HG03469 (cell line): ENCODE measurements at regions not wholly inside any gene's neighbourhood (a gene's known extent, or its start where the extent isn't known, plus 50 kb on each side); places are given as distances from the start of the nearest gene placed in this dataset.
"Not testable (repeated sequence)": the region's sequence is repeated elsewhere in the genome, so short reads cannot be mapped to it uniquely, and the experiment has no call there.

ENCODE experiments used
- ATAC-seq: cut with Tn5 transposase; IDR thresholded peaks from one replicate; pipeline ENCODE4 v1.9.1; 2021; ENCODE audit warnings: mild to moderate bottlenecking, moderate library complexity, moderate number of reproducible peaks; ENCODE audit not compliant: unreplicated experiment

DNA sequence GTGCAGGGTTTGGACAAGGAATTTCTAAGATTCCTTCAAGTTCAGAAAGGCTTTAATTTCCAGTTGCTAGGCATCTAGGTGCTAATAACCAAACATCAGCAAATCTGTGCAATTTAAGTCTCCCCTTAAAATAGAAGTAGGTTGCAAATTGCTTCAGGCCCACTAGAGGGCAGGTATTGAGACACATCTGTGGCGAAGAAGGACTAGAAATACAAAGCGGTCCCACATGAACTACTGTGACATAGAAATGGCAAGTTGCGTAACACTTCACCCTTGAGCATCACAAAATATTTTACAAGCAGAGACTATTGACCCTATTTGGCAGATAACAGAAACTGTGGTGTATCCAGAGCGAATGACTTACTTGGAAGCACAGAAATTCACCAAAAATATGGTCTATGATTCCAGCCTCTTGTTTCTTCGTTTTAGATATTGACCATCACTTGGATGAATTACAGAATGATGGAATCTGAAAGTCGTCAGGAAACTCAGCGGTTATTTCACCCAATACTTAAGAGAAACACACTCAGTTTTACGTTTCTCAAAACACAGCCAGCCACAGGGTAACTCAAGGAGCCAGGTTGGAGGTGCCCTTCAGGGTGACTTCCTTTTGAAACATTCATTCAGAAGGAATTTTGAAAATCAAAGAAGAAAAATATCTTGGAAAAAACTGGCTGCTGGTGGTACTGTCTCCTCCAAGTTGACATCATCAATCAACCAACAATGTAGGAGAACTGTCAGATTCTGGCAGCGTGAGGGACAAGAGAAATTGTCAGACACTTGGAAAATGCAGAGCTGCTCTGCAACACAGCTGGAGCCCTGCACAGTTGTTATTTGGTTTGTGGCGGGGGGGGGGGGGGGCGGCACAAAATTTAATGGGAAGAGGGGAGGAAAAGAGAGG lies 256.3 kb upstream of the MINDY3 start:
- ATAC-seq = no peak

DNA sequence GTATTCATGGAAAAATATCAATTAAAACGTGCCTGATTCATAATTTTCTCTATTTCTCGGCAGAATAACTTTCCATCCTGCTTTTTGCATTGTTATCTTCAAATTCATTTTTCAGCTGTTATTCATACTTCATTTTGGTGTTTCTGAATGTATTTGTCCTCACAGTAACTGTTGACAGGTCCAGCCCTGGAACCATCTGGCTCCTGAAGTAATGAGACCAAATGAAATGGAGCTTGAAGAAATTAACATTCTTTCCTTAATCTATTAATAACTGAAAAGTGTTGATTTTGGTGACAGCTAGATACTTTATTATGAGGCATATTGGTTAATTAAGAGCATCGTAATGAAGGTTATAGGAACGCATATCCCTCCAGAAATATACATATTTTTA lies 257.0 kb upstream of the MINDY3 start:
- ATAC-seq = no peak

- no peak for ATAC-seq
Measured at GRCh38 chr10:16119445-16119844, 259.1 kb upstream of the MINDY3 start.

GRCh38 chr10:16120563-16120962 lies 260.3 kb upstream of the MINDY3 start:
- ATAC-seq = no peak

DNA sequence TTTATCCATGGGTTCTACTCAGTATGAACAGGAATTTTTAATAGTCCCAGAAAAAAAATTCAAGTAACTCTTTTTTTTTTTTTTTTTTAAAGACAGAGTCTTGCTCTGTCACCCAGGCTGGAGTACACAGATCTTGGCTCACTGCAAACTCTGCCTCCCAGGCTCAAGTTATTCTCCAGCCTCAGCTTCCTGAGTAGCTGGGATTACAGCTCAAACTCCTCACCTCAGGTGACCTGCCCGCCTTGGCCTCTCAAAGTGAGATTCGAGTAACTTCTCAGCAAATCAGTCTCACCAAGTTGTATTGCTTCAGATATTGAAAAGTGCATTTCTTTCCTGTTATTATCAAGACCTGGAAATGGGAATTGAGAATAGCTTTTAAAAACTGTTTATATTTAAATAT lies 281.2 kb upstream of the MINDY3 start:
- no peak for ATAC-seq

- ATAC-seq = no peak
Measured at GRCh38 chr10:16146993-16147392, 286.7 kb upstream of the MINDY3 start.

DNA sequence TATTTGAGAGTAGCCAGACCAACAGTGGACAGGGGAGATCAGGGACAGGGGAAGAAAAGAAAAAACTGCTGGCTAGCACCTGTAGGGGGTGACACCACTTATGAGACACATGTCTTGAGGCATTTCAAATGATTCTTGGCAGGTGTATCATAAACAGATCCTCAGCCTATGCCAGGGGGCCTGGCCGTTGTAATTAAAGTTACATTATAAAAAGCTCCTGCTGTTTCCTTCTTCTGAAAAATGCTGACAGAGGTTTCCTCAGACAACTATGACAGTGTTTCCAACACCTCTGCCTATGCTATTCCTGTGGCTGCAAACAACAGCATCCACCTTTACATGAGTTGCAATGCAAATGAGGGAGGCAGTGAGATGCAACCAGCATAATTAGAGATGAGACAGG lies 281.0 kb upstream of the PTER start:
- no peak for ATAC-seq

DNA sequence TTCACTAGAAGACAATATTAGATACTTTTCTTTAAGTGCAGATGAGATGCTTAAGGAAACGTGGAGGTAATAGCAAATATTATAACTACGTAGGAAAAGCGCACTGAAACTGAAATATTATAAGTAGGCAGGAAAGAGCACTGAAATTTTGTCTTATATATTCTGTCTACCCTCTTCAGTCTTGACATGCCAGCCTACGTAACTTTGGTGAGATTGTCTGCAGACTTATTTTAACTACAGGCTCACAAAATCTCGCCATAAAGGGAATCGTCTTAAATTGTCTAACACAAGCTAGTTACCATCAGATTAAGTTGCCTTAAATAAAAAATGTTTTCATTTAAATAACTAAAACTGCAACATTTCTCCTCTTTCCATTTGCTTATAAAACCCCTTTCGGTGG lies 280.1 kb upstream of the PTER start:
- no peak for ATAC-seq

- ATAC-seq = not testable (repeated sequence)
Measured at GRCh38 chr10:16165067-16165466, 271.7 kb upstream of the PTER start.

DNA sequence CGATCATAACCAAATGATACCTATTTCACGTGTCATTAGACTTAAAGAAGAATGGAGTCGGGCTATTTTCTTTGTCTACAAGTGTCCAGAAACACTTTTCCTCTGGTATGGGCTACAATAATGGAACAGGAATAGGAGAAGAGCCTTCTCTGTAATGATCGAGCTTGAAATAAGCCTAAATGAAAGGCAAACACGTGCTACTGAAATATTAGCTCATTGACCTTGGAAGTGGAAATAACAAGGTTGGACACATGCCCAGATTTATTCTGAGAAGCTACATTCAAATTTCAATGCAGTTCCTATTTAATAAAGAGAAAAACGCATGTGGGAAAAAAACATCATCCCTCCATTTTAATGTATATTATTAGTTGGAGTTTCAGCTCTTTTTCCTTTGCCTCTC lies 254.7 kb upstream of the PTER start:
- ATAC-seq = no peak

GRCh38 chr10:16182688-16183087 lies 254.1 kb upstream of the PTER start:
- no peak for ATAC-seq

- ATAC-seq = no peak
Measured at GRCh38 chr10:16184096-16184597, 252.7 kb upstream of the PTER start.

GRCh38 chr10:16184906-16185305 lies 251.9 kb upstream of the PTER start:
- no peak for ATAC-seq

GRCh38 chr10:16186564-16186963 lies 250.2 kb upstream of the PTER start:
- ATAC-seq = no peak

DNA sequence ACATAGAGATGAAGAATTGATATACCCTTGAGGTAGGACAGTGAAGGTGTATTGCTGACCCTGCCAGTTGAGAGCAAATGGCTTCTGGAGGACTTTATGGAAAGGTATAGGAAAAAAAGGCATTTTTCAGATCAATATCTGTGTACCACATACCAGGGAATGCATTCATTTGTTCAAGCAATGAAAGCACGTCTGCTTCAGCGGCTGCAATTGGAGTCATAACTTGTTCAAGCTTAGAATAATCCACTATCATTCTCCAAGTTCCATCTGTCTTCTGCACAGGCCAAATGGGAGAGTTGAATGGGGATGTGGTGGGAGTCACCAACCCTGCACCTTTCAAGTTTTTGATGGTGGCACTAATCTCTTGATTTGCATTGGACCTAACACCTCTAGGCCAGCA lies 249.6 kb upstream of the PTER start:
- no peak for ATAC-seq

- no peak for ATAC-seq
Measured at GRCh38 chr10:16192337-16192736, 244.5 kb upstream of the PTER start.

GRCh38 chr10:16193241-16193640 lies 243.6 kb upstream of the PTER start:
- no peak for ATAC-seq

DNA sequence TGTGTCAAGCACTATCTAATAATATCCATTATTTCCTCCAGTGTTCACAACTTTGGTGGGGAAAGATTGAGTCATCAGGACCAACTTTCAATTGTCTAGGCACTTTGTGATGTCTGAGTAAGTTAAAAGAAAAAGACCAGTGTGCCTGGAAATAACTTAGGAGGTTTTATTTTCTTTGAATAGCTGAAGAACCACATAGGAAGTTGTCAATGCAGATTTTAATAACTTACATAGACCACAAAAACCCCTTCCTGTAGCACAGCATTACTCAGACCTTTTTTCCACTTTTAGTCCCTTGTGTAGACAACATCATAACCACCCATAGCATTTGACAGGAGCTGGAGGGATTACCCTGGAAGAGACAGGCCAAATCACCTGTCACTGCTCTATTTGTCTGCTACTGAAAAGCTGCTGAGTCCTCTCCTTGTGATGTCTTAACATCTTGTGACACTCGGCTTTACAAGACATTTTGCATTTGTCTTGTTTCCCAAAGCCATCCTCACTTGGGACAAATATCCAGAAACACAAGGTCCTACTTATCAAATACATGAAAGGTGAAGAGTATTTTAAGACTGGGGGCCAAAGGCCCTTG lies 241.5 kb upstream of the PTER start:
- ATAC-seq = peak; percentile 94

GRCh38 chr10:16195894-16196293 lies 240.9 kb upstream of the PTER start:
- no peak for ATAC-seq

GRCh38 chr10:16199216-16199615 lies 237.6 kb upstream of the PTER start:
- no peak for ATAC-seq

- not testable (repeated sequence) for ATAC-seq
Measured at GRCh38 chr10:16223618-16224017, 213.2 kb upstream of the PTER start.

DNA sequence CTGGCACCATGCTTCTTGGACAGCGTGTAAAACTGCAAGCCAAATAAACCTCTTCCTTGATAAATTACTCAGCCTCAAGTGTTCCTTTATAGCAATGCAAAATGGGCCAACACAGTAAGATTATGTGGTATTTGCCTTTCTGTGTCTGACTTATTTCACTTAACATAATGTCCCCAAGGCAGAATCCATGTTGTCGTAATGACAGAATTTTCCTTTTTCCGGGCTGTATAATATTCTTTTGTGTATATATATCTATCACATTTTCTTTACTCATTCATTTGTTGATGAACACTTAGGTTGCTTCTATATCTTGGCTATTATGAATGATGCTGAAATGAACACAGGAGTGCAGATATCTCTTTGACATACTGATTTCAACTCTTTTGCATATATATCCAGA lies 209.1 kb upstream of the PTER start:
- no peak for ATAC-seq
